Neuronal stem cell (in vitro differentiated cells): ENCODE measurements at regions not wholly inside any gene's neighbourhood (a gene's known extent, or its start where the extent isn't known, plus 50 kb on each side); places are given as distances from the start of the nearest gene placed in this dataset.

Experiments
- DNase-seq: peaks from one replicate; pipeline ENCODE4 v3.0.0-alpha.2; 2013; ENCODE audit warnings: low spot score
- H2AFZ ChIP-seq: one replicate; pipeline ENCODE4 v1.6.1; 2013; ENCODE audit warnings: mild to moderate bottlenecking, low read length, inconsistent platforms
- H2AK5ac ChIP-seq: 2 replicates; pipeline ENCODE4 v1.6.1; 2013; ENCODE audit warnings: low read depth, mild to moderate bottlenecking, inconsistent platforms, low read length, moderate library complexity, mixed read lengths
- H2BK120ac ChIP-seq: 2 replicates; pipeline ENCODE4 v1.6.1; 2013; ENCODE audit warnings: low read depth, mild to moderate bottlenecking, inconsistent platforms, low read length, moderate library complexity, mixed read lengths
- H2BK12ac ChIP-seq: one replicate; pipeline ENCODE4 v1.6.1; 2013; ENCODE audit warnings: low read length, inconsistent platforms
- H2BK15ac ChIP-seq: 2 replicates; pipeline ENCODE4 v1.6.1; 2013; ENCODE audit warnings: mild to moderate bottlenecking, low read length, inconsistent platforms, mixed read lengths
- H2BK5ac ChIP-seq: one replicate; pipeline ENCODE4 v1.6.1; 2013; ENCODE audit warnings: inconsistent platforms, mild to moderate bottlenecking, low read length, moderate library complexity
- H3K14ac ChIP-seq: one replicate; pipeline ENCODE4 v1.6.1; 2013; ENCODE audit warnings: low read length, inconsistent platforms
- H3K18ac ChIP-seq: 2 replicates; pipeline ENCODE4 v1.6.1; 2013; ENCODE audit warnings: low read length, inconsistent platforms
- H3K23ac ChIP-seq: 2 replicates; pipeline ENCODE4 v1.6.1; 2013; ENCODE audit warnings: low read depth, mild to moderate bottlenecking, mixed read lengths, low read length, inconsistent platforms; ENCODE audit not compliant: poor library complexity
- H3K27ac ChIP-seq: replicated peaks from 3 replicates; pipeline ENCODE4 v1.5.1; 2013; ENCODE audit warnings: low read length, inconsistent platforms
- H3K27me3 ChIP-seq, 3 experiments: 2 replicates each; pipeline ENCODE4 v1.6.1; 2013; ENCODE audit warnings: low read length in 3 of 3, mild to moderate bottlenecking in 2 of 3, inconsistent platforms in 1 of 3, low read depth in 1 of 3, mixed read lengths in 1 of 3, moderate library complexity in 1 of 3; ENCODE audit not compliant: control insufficient read depth in 3 of 3, insufficient read depth in 3 of 3
- H3K36me3 ChIP-seq, 2 donors: replicated peaks in 1 of 2; 2 replicates each; pipeline ENCODE4 v1.6.1; 2013; ENCODE audit warnings: low read length in 2 of 2; ENCODE audit not compliant: control insufficient read depth in 2 of 2, insufficient read depth in 2 of 2
- H3K4ac ChIP-seq: 2 replicates; pipeline ENCODE4 v1.6.1; 2013; ENCODE audit warnings: inconsistent platforms, mild to moderate bottlenecking, low read length, moderate library complexity
- H3K4me1 ChIP-seq, 2 donors: 1 replicate in 1 of 2; 2 replicates in 1 of 2; pipeline ENCODE4 v1.6.1; 2013; ENCODE audit warnings: low read length in 2 of 2, low read depth in 1 of 2; ENCODE audit not compliant: control insufficient read depth in 2 of 2, insufficient read depth in 1 of 2
- H3K4me2 ChIP-seq: one replicate; pipeline ENCODE4 v1.6.1; 2013; ENCODE audit warnings: mild to moderate bottlenecking, low read length, inconsistent platforms; ENCODE audit not compliant: insufficient read depth, poor library complexity, severe bottlenecking
- H3K4me3 ChIP-seq, 2 donors: 2 replicates each; pipeline ENCODE4 v1.5.1; 2013; ENCODE audit warnings: low read length in 2 of 2, mild to moderate bottlenecking in 2 of 2, inconsistent platforms in 1 of 2, moderate library complexity in 1 of 2
- H3K79me1 ChIP-seq: one replicate; pipeline ENCODE4 v1.6.1; 2013; ENCODE audit warnings: low read depth, mild to moderate bottlenecking, inconsistent platforms, low read length, moderate library complexity
- H3K9ac ChIP-seq: one replicate; pipeline ENCODE4 v1.6.1; 2013; ENCODE audit warnings: mild to moderate bottlenecking, low read depth, low read length, inconsistent platforms; ENCODE audit not compliant: poor library complexity
- H3K9me3 ChIP-seq, 2 donors: replicated peaks in 1 of 2; 2 replicates each; pipeline versions ENCODE3 to v1.6.1; 2013; ENCODE audit warnings: low read length in 2 of 2, mild to moderate bottlenecking in 2 of 2, inconsistent platforms in 1 of 2, low read depth in 1 of 2, mixed read lengths in 1 of 2, moderate library complexity in 1 of 2; ENCODE audit not compliant: control insufficient read depth in 2 of 2, insufficient read depth in 1 of 2
- H4K8ac ChIP-seq: one replicate; pipeline ENCODE4 v1.6.1; 2013; ENCODE audit warnings: low read depth, mild to moderate bottlenecking, inconsistent platforms, low read length, moderate library complexity
- H4K91ac ChIP-seq: one replicate; pipeline ENCODE4 v1.6.1; 2013; ENCODE audit warnings: low read length, low read depth, mild to moderate bottlenecking, inconsistent platforms; ENCODE audit not compliant: poor library complexity
- WGBS, 2 donors: extraction: QIAGEN DNeasy Blood & Tissue Kit; methylation state at CpG; one replicate each; pipeline ENCODE4 v1.1.7; 2013; ENCODE audit warnings: missing lambda C conversion rate in 2 of 2, mixed read lengths in 1 of 2; ENCODE audit not compliant: insufficient read length in 2 of 2, insufficient replicate concordance in 1 of 2; ENCODE audit errors: extremely low coverage in 2 of 2; 5-methylcytosine and 5-hydroxymethylcytosine counted together

- Histone ChIP-seq H3K9ac (no peak overlapping the region), H2AK5ac (no peak overlapping the region), H3K14ac (no peak overlapping the region), H2BK15ac (no peak overlapping the region), H2BK12ac (no peak overlapping the region), H4K8ac (no peak overlapping the region), H3K79me1 (no peaks in the 10 kb centered on the region), H3K27ac (no peak overlapping the region), H2BK5ac (no peak overlapping the region), H3K4me1 (no peaks in the 10 kb centered on the region), H4K91ac (no peak overlapping the region), H3K23ac (no peak overlapping the region), H3K4ac (no peak overlapping the region), H3K9me3 (peaks cover 0 to 82% of the 10 kb centered on the region in 2 donors), H2AFZ (no peak overlapping the region), H3K4me2 (no peak overlapping the region), H3K18ac (no peak overlapping the region), H3K27me3 (no peaks in the 10 kb centered on the region), H2BK120ac (no peak overlapping the region), H3K4me3 (no peak overlapping the region), H3K36me3 (no peaks in the 10 kb centered on the region)
- no peak for DNase-seq
- WGBS, 2 donors: no CpG with 5 or more reads among the region's 13 CpGs
These were observed 271.8 kb downstream of the ALG10 start for GRCh38 chr12:34294137-34294536.

GRCh38 chr12:34294671-34295365 is 272.5 kb downstream of the ALG10 start:
- Histone ChIP-seq H3K18ac (no peak overlapping the region), H3K9me3 (peaks cover 0 to 86% of the 10 kb centered on the region in 2 donors), H3K27ac (no peak overlapping the region), H3K36me3 (no peaks in the 10 kb centered on the region), H3K4me3 (peak overlapping the region in 1 of 2 donors; percentile 53), H2AK5ac (no peak overlapping the region), H3K79me1 (no peaks in the 10 kb centered on the region), H4K8ac (no peak overlapping the region), H3K9ac (no peak overlapping the region), H2BK120ac (no peak overlapping the region), H2BK5ac (no peak overlapping the region), H3K4ac (no peak overlapping the region), H3K14ac (no peak overlapping the region), H2AFZ (no peak overlapping the region), H2BK12ac (no peak overlapping the region), H4K91ac (no peak overlapping the region), H2BK15ac (no peak overlapping the region), H3K4me2 (no peak overlapping the region), H3K23ac (no peak overlapping the region), H3K4me1 (no peaks in the 10 kb centered on the region), H3K27me3 (no peaks in the 10 kb centered on the region)
- no peak for DNase-seq
- WGBS, 2 donors: no CpG with 5 or more reads among the region's 23 CpGs

- no CpG with 5 or more reads among the region's 31 CpGs for WGBS, 2 donors
- Histone ChIP-seq H2AK5ac (no peak overlapping the region), H3K27ac (no peak overlapping the region), H3K9ac (peak overlapping the region; percentile 44), H3K27me3 (no peaks in the 10 kb centered on the region), H3K79me1 (no peaks in the 10 kb centered on the region), H4K91ac (no peak overlapping the region), H3K9me3 (peaks cover 0 to 86% of the 10 kb centered on the region in 2 donors), H2AFZ (no peak overlapping the region), H3K4me1 (no peaks in the 10 kb centered on the region), H2BK120ac (no peak overlapping the region), H3K4me2 (no peak overlapping the region), H2BK5ac (no peak overlapping the region), H2BK12ac (no peak overlapping the region), H3K4ac (no peak overlapping the region), H3K18ac (no peak overlapping the region), H2BK15ac (no peak overlapping the region), H4K8ac (no peak overlapping the region), H3K36me3 (no peaks in the 10 kb centered on the region), H3K14ac (no peak overlapping the region), H3K23ac (no peak overlapping the region), H3K4me3 (no peak overlapping the region)
- no peak for DNase-seq
These were observed 273.3 kb downstream of the ALG10 start for GRCh38 chr12:34295366-34296142.
